Stomach (tissue), 8 donors: ENCODE measurements at regions not wholly inside any gene's neighbourhood (a gene's known extent, or its start where the extent isn't known, plus 50 kb on each side); places are given as distances from the start of the nearest gene placed in this dataset.
A peak's percentile ranks its signal among the peaks of the same experiment; 100 is the strongest.

ENCODE experiments used
- DNase-seq, 2 donors: peaks; one replicate each; pipeline versions ENCODE4 v3.0.0 to v3.0.0-alpha.2; 2013 to 2019
- H3K27ac ChIP-seq, 5 donors: fragments of 200-600 bp in 4 of 5; sonication (generic) in 4 of 5; one replicate each; pipeline ENCODE4 v1.5.1; 2013 to 2019; ENCODE audit warnings: mild to moderate bottlenecking in 1 of 5, moderate library complexity in 1 of 5
- H3K27me3 ChIP-seq, 3 donors: fragments of 200-600 bp; sonication (generic); one replicate each; pipeline ENCODE4 v1.5.1; 2017 to 2019; ENCODE audit warnings: mixed run types in 1 of 3
- H3K36me3 ChIP-seq, 4 donors: fragments of 200-600 bp; sonication (generic); 1 replicate in 3 of 4; 2 replicates in 1 of 4; pipeline ENCODE4 v1.5.1; 2016 to 2019
- H3K4me1 ChIP-seq, 4 donors: fragments of 200-600 bp; sonication (generic); one replicate each; pipeline ENCODE4 v1.5.1; 2016 to 2019
- H3K4me3 ChIP-seq, 4 donors: fragments of 200-600 bp; sonication (generic) in 3 of 4; one replicate each; pipeline ENCODE4 v1.5.1; 2016 to 2019; ENCODE audit warnings: mild to moderate bottlenecking in 1 of 4
- H3K9me3 ChIP-seq, 4 donors: fragments of 200-600 bp; sonication (generic); one replicate each; pipeline ENCODE4 v1.5.1; 2016 to 2019
- EP300 ChIP-seq: sonication (generic); formaldehyde crosslinking; IDR thresholded peaks from one replicate; pipeline ENCODE4 v1.6.1; 2017; ENCODE audit warnings: antibody characterized with exemption
- POLR2A ChIP-seq, 4 donors: fragments of 450-650 bp; IDR thresholded peaks; one replicate each; pipeline ENCODE4 v1.6.1; 2016; ENCODE audit warnings: antibody characterized with exemption in 4 of 4, control low read depth in 2 of 4, mild to moderate bottlenecking in 1 of 4, moderate library complexity in 1 of 4
- POLR2AphosphoS5 ChIP-seq, 3 donors: sonication (generic); formaldehyde crosslinking; IDR thresholded peaks; one replicate each; pipeline ENCODE4 v1.6.1; 2016; ENCODE audit warnings: antibody characterized with exemption in 3 of 3
- WGBS, 5 donors: extraction: QIAGEN DNeasy Blood & Tissue Kit in 3 of 5; methylation state at CpG; one replicate each; pipeline versions ENCODE4 v1.1.5 to v1.1.7; 2013 to 2018; 5-methylcytosine and 5-hydroxymethylcytosine counted together
- intact Hi-C: fragments of 100-400 bp; cut with DNase I; formaldehyde crosslinking; loops from one replicate; pipeline ENCODE4 v1.15.1; 2023; ENCODE audit warnings: low total_unique reads
- TF ChIP-seq, protein P1 (sequence below), 7 experiments: fragments of 450-650 bp in 4 of 7; fragments of 200-600 bp in 3 of 7; sonication (generic) in 3 of 7; IDR thresholded peaks; one replicate each; pipeline ENCODE4 v1.5.1; 2016 to 2019; ENCODE audit warnings: antibody characterized with exemption in 7 of 7, control low read depth in 2 of 7, mild to moderate bottlenecking in 1 of 7
- donor health status: healthy with polysubstance abuse.
- donor health status: Bipolar disorder and iron deficiency.
- donor health status: healthy.

DNA sequence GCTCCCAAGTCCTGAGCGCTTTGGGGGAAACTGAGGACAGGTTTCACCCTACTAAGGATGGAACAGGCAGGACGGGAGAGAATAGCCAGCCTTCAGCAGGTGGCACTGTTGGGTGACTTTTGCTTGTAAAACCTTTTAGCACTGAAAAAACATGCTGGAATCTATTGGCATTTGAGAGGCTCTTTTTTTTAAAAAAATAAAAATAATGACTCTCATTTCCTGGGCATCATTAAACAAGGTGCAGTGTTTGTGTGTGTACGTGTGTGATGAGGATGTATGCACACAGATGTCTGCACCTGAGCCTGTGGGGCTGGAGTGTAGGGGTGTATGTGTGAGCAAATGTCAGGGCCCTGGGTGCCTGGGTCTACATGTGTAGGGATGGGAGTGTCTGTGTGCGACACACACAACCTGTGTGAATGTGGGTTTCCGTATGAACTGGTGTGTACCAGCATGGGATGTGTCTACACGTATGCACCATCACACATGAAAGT lies 177.9 kb downstream of the RPS24 start:
- 52 to 62% (median 58%) methylated on average over 6 of the region's 6 CpGs for WGBS, 5 donors
- Histone ChIP-seq H3K36me3 (no peaks in the 10 kb centered on the region), H3K4me3 (no peak overlapping the region), H3K9me3 (no peaks in the 10 kb centered on the region), H3K4me1 (peaks cover 10 to 33% (median 19%) of the 10 kb centered on the region in 4 donors), H3K27me3 (peaks cover 0 to 5% (median 3%) of the 10 kb centered on the region in 3 donors), H3K27ac (peak overlapping the region in 2 of 5 donors; percentile 30 to 52)
- intact Hi-C loops, result no loop called here
- TF ChIP-seq, protein P1, sequence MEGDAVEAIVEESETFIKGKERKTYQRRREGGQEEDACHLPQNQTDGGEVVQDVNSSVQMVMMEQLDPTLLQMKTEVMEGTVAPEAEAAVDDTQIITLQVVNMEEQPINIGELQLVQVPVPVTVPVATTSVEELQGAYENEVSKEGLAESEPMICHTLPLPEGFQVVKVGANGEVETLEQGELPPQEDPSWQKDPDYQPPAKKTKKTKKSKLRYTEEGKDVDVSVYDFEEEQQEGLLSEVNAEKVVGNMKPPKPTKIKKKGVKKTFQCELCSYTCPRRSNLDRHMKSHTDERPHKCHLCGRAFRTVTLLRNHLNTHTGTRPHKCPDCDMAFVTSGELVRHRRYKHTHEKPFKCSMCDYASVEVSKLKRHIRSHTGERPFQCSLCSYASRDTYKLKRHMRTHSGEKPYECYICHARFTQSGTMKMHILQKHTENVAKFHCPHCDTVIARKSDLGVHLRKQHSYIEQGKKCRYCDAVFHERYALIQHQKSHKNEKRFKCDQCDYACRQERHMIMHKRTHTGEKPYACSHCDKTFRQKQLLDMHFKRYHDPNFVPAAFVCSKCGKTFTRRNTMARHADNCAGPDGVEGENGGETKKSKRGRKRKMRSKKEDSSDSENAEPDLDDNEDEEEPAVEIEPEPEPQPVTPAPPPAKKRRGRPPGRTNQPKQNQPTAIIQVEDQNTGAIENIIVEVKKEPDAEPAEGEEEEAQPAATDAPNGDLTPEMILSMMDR (IDR thresholded peaks at IDR 0.05), result peak in 5 of 7 experiments; percentile 13 to 31 (median 29)
- TF ChIP-seq EP300, result no peak
- TF ChIP-seq POLR2AphosphoS5 (IDR thresholded peaks at IDR 0.05), result no peak
- no peak for TF ChIP-seq POLR2A (IDR thresholded peaks at IDR 0.05)
- DNase-seq, result peak in 1 of 2 donors; percentile 75

DNA sequence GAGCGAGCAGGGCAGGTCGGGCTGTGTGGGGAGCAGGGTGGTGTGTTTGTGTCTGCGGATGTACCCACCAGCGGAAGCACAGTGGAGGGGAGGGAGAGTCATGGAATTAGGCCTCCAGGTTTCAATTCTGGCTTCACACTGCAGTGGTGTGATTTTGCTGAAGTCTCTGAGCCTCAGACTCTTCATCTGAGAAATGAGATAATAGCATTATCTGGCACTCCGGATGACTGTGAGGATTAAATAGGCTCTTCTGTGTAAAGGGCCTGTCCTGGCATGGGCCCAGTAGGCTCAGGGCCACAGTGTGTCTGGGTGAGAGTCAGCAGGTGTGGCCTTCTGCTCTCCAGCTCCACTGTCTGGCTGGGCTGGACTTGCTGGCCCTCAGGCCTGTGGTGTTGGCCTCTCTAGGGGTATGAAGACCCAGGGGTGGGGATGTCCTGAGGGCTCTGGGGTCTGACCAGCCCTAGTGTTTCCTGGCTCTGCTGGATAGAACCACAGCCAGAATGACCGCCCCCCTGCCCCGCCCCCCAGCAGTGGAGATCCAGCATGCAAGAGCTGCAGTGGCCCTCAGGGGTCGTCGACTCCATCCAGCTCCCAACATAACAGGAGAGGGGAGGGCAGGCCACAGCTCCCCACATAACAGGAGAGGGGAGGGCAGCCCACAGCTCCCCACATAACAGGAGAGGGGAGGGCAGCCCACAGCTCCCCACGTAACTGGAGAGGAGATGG lies 178.6 kb downstream of the RPS24 start:
- 72 to 84% (median 79%) methylated on average over 6 to 10 of the region's 10 CpGs for WGBS, 5 donors
- Histone ChIP-seq H3K27ac (peak overlapping the region in 2 of 5 donors; percentile 30 to 52), H3K27me3 (peaks cover 0 to 9% (median 3%) of the 10 kb centered on the region in 3 donors), H3K9me3 (no peaks in the 10 kb centered on the region), H3K4me1 (peaks cover 10 to 36% (median 21%) of the 10 kb centered on the region in 4 donors), H3K36me3 (no peaks in the 10 kb centered on the region), H3K4me3 (no peak overlapping the region)
- peak in 1 of 2 donors; percentile 55 for DNase-seq
- no peak for TF ChIP-seq EP300
- TF ChIP-seq POLR2AphosphoS5 (IDR thresholded peaks at IDR 0.05), result no peak
- no peak for TF ChIP-seq POLR2A (IDR thresholded peaks at IDR 0.05)
- TF ChIP-seq, protein P1 (IDR thresholded peaks at IDR 0.05), result no peak
- intact Hi-C loops, result no loop called here

DNA sequence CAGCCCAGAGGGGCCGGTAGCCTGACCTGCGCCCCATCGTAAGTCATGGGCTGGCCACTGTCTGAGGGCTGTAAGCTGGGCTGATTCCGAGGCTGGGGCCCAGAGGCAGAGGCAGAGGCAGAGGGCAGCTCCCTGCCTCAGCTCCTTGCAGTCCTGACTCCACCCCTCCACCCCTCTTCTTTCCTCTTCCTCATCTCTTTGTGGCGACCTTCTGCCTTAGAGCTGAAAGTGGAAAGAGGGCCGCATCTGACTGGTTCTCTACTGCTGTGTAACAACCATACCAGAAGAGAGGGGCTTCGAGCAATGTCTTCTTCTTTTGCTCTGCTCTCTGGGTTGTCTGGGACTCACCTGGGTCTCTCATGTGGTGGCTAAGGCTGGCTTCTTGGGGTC lies 179.1 kb downstream of the RPS24 start:
- Histone ChIP-seq H3K4me1 (peaks cover 10 to 42% (median 24%) of the 10 kb centered on the region in 4 donors), H3K9me3 (no peaks in the 10 kb centered on the region), H3K27me3 (peaks cover 0 to 14% (median 3%) of the 10 kb centered on the region in 3 donors), H3K4me3 (no peak overlapping the region), H3K27ac (peak overlapping the region in 1 of 5 donors; percentile 52), H3K36me3 (no peaks in the 10 kb centered on the region)
- TF ChIP-seq POLR2AphosphoS5 (IDR thresholded peaks at IDR 0.05), result no peak
- TF ChIP-seq, protein P1 (IDR thresholded peaks at IDR 0.05), result no peak
- no peak for TF ChIP-seq POLR2A (IDR thresholded peaks at IDR 0.05)
- TF ChIP-seq EP300, result no peak
- WGBS, 5 donors, result 78 to 100% (median 87%) methylated on average over 7 of the region's 7 CpGs
- no peak for DNase-seq
- intact Hi-C loops, result no loop called here

DNA sequence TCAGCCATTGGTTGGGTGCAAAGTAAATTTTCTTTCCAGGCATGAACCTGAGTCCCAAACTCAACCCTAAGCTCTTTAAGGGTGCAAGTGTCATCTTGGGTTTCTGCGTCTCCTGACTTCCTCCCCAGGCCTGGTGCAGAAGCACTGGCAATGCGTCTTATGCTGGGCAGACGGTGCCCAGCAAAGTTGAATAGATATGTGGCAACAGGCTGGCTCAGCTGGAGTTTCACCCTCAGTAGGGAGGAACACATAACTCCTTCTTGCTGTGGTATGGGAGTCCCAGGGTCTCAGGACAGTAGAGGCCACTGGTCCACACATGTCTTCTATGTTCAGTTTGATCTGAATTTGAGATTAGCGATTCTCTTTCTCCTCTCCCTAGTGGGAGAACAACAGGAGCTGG lies 181.3 kb downstream of the RPS24 start:
- TF ChIP-seq POLR2A (IDR thresholded peaks at IDR 0.05), result no peak
- no peak for TF ChIP-seq EP300
- TF ChIP-seq POLR2AphosphoS5 (IDR thresholded peaks at IDR 0.05), result no peak
- TF ChIP-seq, protein P1 (IDR thresholded peaks at IDR 0.05), result no peak
- H3K4me1 ChIP-seq, result peaks cover 10 to 49% (median 30%) of the 10 kb centered on the region in 4 donors
- H3K27me3 ChIP-seq, result peaks cover 0 to 15% (median 3%) of the 10 kb centered on the region in 3 donors
- H3K4me3 ChIP-seq, result no peak overlapping the region
- H3K36me3 ChIP-seq, result no peaks in the 10 kb centered on the region
- H3K27ac ChIP-seq, result peak overlapping the region in 3 of 5 donors; percentile 43 to 77 (median 46)
- DNase-seq, result no peak
- intact Hi-C loops, result no loop called here
- 63 to 87% (median 84%) methylated on average over 4 of the region's 4 CpGs for WGBS, 5 donors
- H3K9me3 ChIP-seq, result no peaks in the 10 kb centered on the region
